WERI-Rb-1 (cell line): ENCODE measurements at regions not wholly inside any gene's neighbourhood (a gene's known extent, or its start where the extent isn't known, plus 50 kb on each side); places are given as distances from the start of the nearest gene placed in this dataset.

Experiments
- DNase-seq: peaks from one replicate; pipeline ENCODE4 v3.0.0-alpha.2; 2020
- H3K27ac ChIP-seq: fragments of 250-450 bp; sonication (Bioruptor Pico); 2 replicates; pipeline ENCODE4 v1.5.1; 2020; ENCODE audit warnings: mild to moderate bottlenecking, moderate library complexity
- H3K27me3 ChIP-seq: fragments of 250-450 bp; sonication (Bioruptor Pico); 2 replicates; pipeline ENCODE4 v1.5.1; 2021; ENCODE audit warnings: mild to moderate bottlenecking, low read depth, moderate library complexity; ENCODE audit not compliant: insufficient read depth, severe bottlenecking
- H3K36me3 ChIP-seq: fragments of 250-450 bp; sonication (Bioruptor Pico); 2 replicates; pipeline ENCODE4 v1.5.1; 2020; ENCODE audit warnings: mild to moderate bottlenecking, moderate library complexity
- H3K4me3 ChIP-seq: 2 replicates; pipeline ENCODE4 v1.5.1; 2011; ENCODE audit warnings: low read depth, mild to moderate bottlenecking, control low read depth, low read length
- H3K9me3 ChIP-seq: fragments of 250-450 bp; sonication (Bioruptor Pico); 2 replicates; pipeline ENCODE4 v1.5.1; 2021; ENCODE audit warnings: mild to moderate bottlenecking, moderate library complexity; ENCODE audit not compliant: severe bottlenecking
- TF ChIP-seq, protein P1 (sequence below): IDR thresholded peaks from 2 replicates; pipeline ENCODE4 v1.5.1; 2011; ENCODE audit warnings: low read depth, mild to moderate bottlenecking, control low read depth, inconsistent platforms, low read length

DNA sequence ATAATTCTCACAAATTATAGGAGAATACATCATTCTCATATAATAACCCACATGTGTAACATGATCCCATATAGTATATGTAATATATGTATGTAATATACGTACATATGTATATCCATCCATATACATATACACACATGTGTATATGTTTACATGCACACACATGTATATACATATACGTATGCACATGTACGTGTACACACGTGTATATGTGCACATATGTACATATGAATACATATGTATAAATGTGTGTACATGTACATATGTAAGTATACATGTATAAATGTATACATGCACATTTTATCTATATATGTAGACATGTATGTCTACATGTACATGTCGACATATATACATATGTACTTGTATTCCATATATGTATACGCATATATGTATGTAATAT is 288.8 kb downstream of the NPIPA8 start:
- DNase-seq, result no peak
- Histone ChIP-seq H3K4me3 (no peak overlapping the region), H3K27ac (no peak overlapping the region), H3K27me3 (no peaks in the 10 kb centered on the region), H3K36me3 (no peaks in the 10 kb centered on the region), H3K9me3 (no peaks in the 10 kb centered on the region)
- TF ChIP-seq, protein P1, sequence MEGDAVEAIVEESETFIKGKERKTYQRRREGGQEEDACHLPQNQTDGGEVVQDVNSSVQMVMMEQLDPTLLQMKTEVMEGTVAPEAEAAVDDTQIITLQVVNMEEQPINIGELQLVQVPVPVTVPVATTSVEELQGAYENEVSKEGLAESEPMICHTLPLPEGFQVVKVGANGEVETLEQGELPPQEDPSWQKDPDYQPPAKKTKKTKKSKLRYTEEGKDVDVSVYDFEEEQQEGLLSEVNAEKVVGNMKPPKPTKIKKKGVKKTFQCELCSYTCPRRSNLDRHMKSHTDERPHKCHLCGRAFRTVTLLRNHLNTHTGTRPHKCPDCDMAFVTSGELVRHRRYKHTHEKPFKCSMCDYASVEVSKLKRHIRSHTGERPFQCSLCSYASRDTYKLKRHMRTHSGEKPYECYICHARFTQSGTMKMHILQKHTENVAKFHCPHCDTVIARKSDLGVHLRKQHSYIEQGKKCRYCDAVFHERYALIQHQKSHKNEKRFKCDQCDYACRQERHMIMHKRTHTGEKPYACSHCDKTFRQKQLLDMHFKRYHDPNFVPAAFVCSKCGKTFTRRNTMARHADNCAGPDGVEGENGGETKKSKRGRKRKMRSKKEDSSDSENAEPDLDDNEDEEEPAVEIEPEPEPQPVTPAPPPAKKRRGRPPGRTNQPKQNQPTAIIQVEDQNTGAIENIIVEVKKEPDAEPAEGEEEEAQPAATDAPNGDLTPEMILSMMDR, result no peak

DNA sequence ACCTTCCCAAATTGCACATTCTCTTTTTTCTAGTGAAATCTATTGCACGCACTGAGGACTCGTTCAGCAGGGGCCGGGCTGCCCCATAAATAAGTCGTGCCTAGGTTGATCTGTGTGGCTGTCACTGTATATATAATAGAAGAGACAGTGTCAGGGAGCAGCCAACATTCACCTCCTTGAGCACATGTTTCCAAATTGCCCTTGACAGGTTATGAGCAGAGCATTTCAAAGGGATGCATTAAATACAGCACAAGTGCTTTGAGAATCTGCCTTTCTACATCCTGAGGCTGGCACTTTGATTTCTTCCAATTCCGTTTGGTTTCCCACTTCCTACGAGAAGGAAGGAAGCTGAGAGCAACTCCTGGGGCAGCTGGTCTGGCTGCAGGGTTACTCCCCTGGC is 291.2 kb downstream of the NPIPA8 start:
- Histone ChIP-seq H3K27me3 (no peaks in the 10 kb centered on the region), H3K27ac (no peak overlapping the region), H3K36me3 (no peaks in the 10 kb centered on the region), H3K4me3 (no peak overlapping the region), H3K9me3 (no peaks in the 10 kb centered on the region)
- no peak for DNase-seq
- TF ChIP-seq, protein P1, result no peak

DNA sequence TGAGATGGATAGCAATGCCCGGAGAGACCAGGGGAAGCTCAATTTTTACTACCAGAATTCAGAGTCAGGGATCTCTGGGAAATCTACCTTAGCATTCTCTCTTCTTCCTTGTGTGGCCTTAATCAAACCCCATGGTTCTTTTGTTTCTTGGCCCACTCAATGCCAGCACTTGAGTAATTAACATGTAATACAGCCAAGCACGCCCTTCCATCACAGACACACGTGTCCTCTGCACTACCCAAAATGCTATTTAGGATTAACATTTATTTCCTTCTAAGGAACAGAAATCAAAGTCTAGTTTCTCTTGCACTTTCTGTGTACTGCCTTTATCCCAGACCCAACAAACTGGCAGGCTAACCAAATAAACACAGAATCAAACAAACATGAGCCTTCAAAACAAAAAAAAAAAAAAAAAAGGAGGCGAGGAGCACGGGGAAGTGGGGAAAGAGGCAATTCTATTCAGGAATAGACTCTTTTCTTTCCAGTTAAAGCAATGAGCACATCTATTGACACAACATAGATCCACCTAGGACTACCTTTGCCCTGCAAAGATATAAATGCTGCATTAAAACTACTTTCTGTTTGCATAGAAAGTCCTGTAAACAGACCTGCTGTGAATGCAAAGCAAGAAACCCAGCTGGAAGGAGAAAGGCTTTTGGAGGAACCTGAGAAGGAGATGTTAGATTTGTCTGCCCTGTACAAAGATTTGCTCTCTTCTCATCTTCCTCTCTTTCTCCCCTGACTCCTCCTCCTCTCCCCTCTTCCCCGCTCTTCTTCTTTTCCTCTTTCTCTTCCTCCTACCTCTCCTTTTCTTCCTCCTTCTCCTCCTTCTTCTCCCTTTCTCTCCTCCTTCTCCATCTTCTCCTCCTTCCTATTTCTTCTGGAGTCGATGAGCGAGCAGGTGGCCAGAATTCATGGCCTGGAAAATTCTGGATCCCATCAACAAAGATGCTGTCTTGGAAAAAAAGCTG is 294.4 kb downstream of the NPIPA8 start:
- no peak overlapping the region for H3K4me3 ChIP-seq
- no peak for DNase-seq
- TF ChIP-seq, protein P1, result no peak
- no peaks in the 10 kb centered on the region for H3K36me3 ChIP-seq
- no peak overlapping the region for H3K27ac ChIP-seq
- no peaks in the 10 kb centered on the region for H3K27me3 ChIP-seq
- H3K9me3 ChIP-seq, result no peaks in the 10 kb centered on the region

DNA sequence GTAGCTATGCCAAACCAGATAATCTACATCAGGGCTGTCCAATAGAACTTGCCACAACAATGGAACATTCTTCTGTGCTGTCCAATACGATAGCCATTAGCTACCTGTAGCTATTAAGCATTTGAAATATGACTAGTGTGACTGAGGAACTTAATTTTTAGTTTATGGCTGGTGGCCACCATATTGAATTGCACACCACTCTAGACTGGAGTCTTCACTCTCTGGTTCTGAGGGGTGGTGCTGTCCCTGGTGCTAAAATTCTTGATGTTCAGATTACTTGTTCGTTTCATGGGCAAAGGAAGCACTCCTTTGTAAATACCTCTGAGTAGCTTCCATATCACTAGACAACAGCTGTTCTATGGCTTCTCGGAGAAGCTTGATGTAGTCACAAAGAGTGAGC is 296.6 kb downstream of the NPIPA8 start:
- no peak overlapping the region for H3K27ac ChIP-seq
- DNase-seq, result no peak
- no peaks in the 10 kb centered on the region for H3K9me3 ChIP-seq
- no peaks in the 10 kb centered on the region for H3K36me3 ChIP-seq
- H3K27me3 ChIP-seq, result no peaks in the 10 kb centered on the region
- TF ChIP-seq, protein P1, result no peak
- no peak overlapping the region for H3K4me3 ChIP-seq

DNA sequence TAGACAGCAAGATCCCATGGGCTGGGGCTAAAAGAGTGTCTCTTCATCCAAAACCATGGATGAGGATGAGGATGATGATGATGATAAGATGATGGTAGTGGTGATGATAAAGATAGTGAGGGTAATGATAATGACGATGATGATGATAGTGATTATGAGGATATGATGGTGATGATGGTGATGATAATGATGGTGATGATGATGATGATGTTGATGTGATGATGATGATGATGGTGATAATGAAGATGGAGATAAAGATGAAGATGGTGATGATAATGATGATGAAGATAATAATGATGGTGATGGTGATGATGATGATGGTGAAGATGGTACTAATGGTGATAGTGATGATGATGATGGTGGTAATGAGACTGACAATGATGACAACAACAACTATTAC is 299.5 kb downstream of the NPIPA8 start:
- no peak overlapping the region for H3K27ac ChIP-seq
- TF ChIP-seq, protein P1, result no peak
- H3K36me3 ChIP-seq, result no peaks in the 10 kb centered on the region
- no peak overlapping the region for H3K4me3 ChIP-seq
- H3K9me3 ChIP-seq, result no peaks in the 10 kb centered on the region
- H3K27me3 ChIP-seq, result no peaks in the 10 kb centered on the region
- no peak for DNase-seq
